ENCODE measurements at regions not wholly inside any gene's neighbourhood (a gene's known extent, or its start where the extent isn't known, plus 50 kb on each side); places are given as distances from the start of the nearest gene placed in this dataset.

GRCh38 chr21:19508442-19508841 is 1104.9 kb upstream of the TMPRSS15 start:
- TF ChIP-seq POLR2A (IDR thresholded peaks at IDR 0.05; ENCODE audit: extremely low read depth, insufficient read length) (no peak), CTCF (IDR thresholded peaks at IDR 0.05; ENCODE audit: low read depth, low read length) (no peak)
